Tongue (tissue), 1 donor: ENCODE measurements at regions not wholly inside any gene's neighbourhood (a gene's known extent, or its start where the extent isn't known, plus 50 kb on each side); places are given as distances from the start of the nearest gene placed in this dataset.
A peak's percentile ranks its signal among the peaks of the same experiment; 100 is the strongest.
"Not testable (repeated sequence)": the region's sequence is repeated elsewhere in the genome, so short reads cannot be mapped to it uniquely, and the experiment has no call there.

Experiments used
- DNase-seq: peaks from one replicate; pipeline ENCODE4 v3.0.0-alpha.2; 2015

- DNase-seq: no peak
These were observed 54.7 kb upstream of the ARSJ start for GRCh38 chr4:114034189-114034588.

- no peak for DNase-seq
These were observed 57.0 kb upstream of the ARSJ start for GRCh38 chr4:114036426-114036825.

- no peak for DNase-seq
These were observed 57.4 kb upstream of the ARSJ start for GRCh38 chr4:114036864-114037263.

- DNase-seq: no peak
These were observed 58.5 kb upstream of the ARSJ start for GRCh38 chr4:114037988-114038387.

- DNase-seq: no peak
These were observed 59.4 kb upstream of the ARSJ start for GRCh38 chr4:114038762-114039387.

- no peak for DNase-seq
These were observed 61.1 kb upstream of the ARSJ start for GRCh38 chr4:114040319-114041116.

GRCh38 chr4:114041117-114041475 is 61.6 kb upstream of the ARSJ start:
- DNase-seq: no peak

- no peak for DNase-seq
These were observed 63.7 kb upstream of the ARSJ start for GRCh38 chr4:114043116-114043515.

GRCh38 chr4:114044351-114044750 is 64.9 kb upstream of the ARSJ start:
- DNase-seq: not testable (repeated sequence)

- DNase-seq: no peak
These were observed 66.9 kb upstream of the ARSJ start for GRCh38 chr4:114046331-114046730.

GRCh38 chr4:114048154-114048553 is 68.7 kb upstream of the ARSJ start:
- not testable (repeated sequence) for DNase-seq

GRCh38 chr4:114052227-114052626 is 72.8 kb upstream of the ARSJ start:
- DNase-seq: peak; percentile 41

- DNase-seq: no peak
These were observed 77.2 kb upstream of the ARSJ start for GRCh38 chr4:114056599-114056998.

- DNase-seq: no peak
These were observed 78.3 kb upstream of the ARSJ start for GRCh38 chr4:114057746-114058145.

- no peak for DNase-seq
These were observed 83.1 kb upstream of the ARSJ start for GRCh38 chr4:114062499-114062898.

GRCh38 chr4:114072781-114073180 is 93.3 kb upstream of the ARSJ start:
- DNase-seq: no peak

GRCh38 chr4:114076899-114077570 is 97.6 kb upstream of the ARSJ start:
- DNase-seq: no peak

- no peak for DNase-seq
These were observed 98.2 kb upstream of the ARSJ start for GRCh38 chr4:114077610-114078009.

- DNase-seq: no peak
These were observed 99.2 kb upstream of the ARSJ start for GRCh38 chr4:114078636-114079035.

GRCh38 chr4:114081783-114082182 is 102.3 kb upstream of the ARSJ start:
- DNase-seq: no peak

- DNase-seq: no peak
These were observed 102.9 kb upstream of the ARSJ start for GRCh38 chr4:114082348-114082747.

- no peak for DNase-seq
These were observed 106.3 kb upstream of the ARSJ start for GRCh38 chr4:114085611-114086345.
